Effector memory CD4-positive, alpha-beta T cell (primary cell): ENCODE measurements at regions not wholly inside any gene's neighbourhood (a gene's known extent, or its start where the extent isn't known, plus 50 kb on each side); places are given as distances from the start of the nearest gene placed in this dataset.
"Not testable (repeated sequence)": the region's sequence is repeated elsewhere in the genome, so short reads cannot be mapped to it uniquely, and the experiment has no call there.

Experiments used
- DNase-seq, 3 donors: peaks; one replicate each; pipeline ENCODE4 v3.0.0-alpha.2; 2020
- H3K27ac ChIP-seq: 2 replicates; pipeline ENCODE4 v1.7.0; 2013; ENCODE audit warnings: mild to moderate bottlenecking, low read length, moderate library complexity; ENCODE audit not compliant: insufficient read depth, poor library complexity, severe bottlenecking
- H3K27me3 ChIP-seq: replicated peaks from 2 replicates; pipeline ENCODE4 v1.7.0; 2013; ENCODE audit warnings: mild to moderate bottlenecking, low read length; ENCODE audit not compliant: insufficient read depth, control insufficient read depth, poor library complexity, severe bottlenecking
- H3K36me3 ChIP-seq: 2 replicates; pipeline ENCODE4 v1.7.0; 2013; ENCODE audit warnings: mild to moderate bottlenecking, low read length, moderate library complexity; ENCODE audit not compliant: control insufficient read depth, insufficient read depth
- H3K4me1 ChIP-seq: 2 replicates; pipeline ENCODE4 v1.7.0; 2013; ENCODE audit warnings: low read length, mild to moderate bottlenecking; ENCODE audit not compliant: control insufficient read depth, insufficient read depth, poor library complexity, severe bottlenecking
- H3K4me3 ChIP-seq: 2 replicates; pipeline ENCODE4 v1.7.0; 2013; ENCODE audit warnings: low read length, low read depth, mild to moderate bottlenecking; ENCODE audit not compliant: insufficient read depth, poor library complexity, severe bottlenecking
- H3K9me3 ChIP-seq: 2 replicates; pipeline ENCODE4 v1.7.0; 2013; ENCODE audit warnings: mild to moderate bottlenecking, low read length, moderate library complexity; ENCODE audit not compliant: control insufficient read depth

GRCh38 chr6:22755605-22756004 is 186.2 kb downstream of the HDGFL1 start:
- H3K36me3 ChIP-seq: no peaks in the 10 kb centered on the region
- no peak overlapping the region for H3K4me3 ChIP-seq
- no peaks in the 10 kb centered on the region for H3K9me3 ChIP-seq
- no peaks in the 10 kb centered on the region for H3K27me3 ChIP-seq
- DNase-seq: no peak
- H3K27ac ChIP-seq: no peak overlapping the region
- H3K4me1 ChIP-seq: no peaks in the 10 kb centered on the region

GRCh38 chr6:22756365-22756764 is 187.0 kb downstream of the HDGFL1 start:
- H3K36me3 ChIP-seq: no peaks in the 10 kb centered on the region
- H3K4me1 ChIP-seq: no peaks in the 10 kb centered on the region
- H3K27ac ChIP-seq: no peak overlapping the region
- no peaks in the 10 kb centered on the region for H3K27me3 ChIP-seq
- no peaks in the 10 kb centered on the region for H3K9me3 ChIP-seq
- H3K4me3 ChIP-seq: no peak overlapping the region
- no peak for DNase-seq

- H3K4me1 ChIP-seq: no peaks in the 10 kb centered on the region
- DNase-seq: no peak
- no peaks in the 10 kb centered on the region for H3K9me3 ChIP-seq
- no peak overlapping the region for H3K27ac ChIP-seq
- no peaks in the 10 kb centered on the region for H3K36me3 ChIP-seq
- H3K27me3 ChIP-seq: no peaks in the 10 kb centered on the region
- no peak overlapping the region for H3K4me3 ChIP-seq
These were observed 195.1 kb downstream of the HDGFL1 start for GRCh38 chr6:22764496-22764895.

DNA sequence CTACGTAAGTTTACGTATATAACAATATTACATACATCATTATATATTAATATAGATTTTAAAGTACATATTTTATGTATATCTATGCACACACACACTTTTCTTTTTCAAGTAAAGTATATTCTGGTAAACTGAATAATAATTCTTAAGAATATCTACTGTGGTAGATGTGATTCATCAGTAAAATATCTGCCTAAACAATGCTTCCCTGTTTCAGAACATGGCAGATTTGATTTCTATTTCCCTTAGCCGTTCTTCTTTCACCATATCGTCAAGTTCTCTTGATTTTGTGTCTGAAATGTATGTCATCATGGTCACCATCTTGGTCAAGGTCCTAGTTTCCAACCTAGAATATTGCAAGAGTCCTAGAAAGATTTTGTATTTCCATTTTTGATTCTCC is 195.6 kb downstream of the HDGFL1 start:
- no peaks in the 10 kb centered on the region for H3K27me3 ChIP-seq
- DNase-seq: no peak
- H3K4me1 ChIP-seq: no peaks in the 10 kb centered on the region
- no peaks in the 10 kb centered on the region for H3K9me3 ChIP-seq
- no peaks in the 10 kb centered on the region for H3K36me3 ChIP-seq
- no peak overlapping the region for H3K27ac ChIP-seq
- no peak overlapping the region for H3K4me3 ChIP-seq

DNA sequence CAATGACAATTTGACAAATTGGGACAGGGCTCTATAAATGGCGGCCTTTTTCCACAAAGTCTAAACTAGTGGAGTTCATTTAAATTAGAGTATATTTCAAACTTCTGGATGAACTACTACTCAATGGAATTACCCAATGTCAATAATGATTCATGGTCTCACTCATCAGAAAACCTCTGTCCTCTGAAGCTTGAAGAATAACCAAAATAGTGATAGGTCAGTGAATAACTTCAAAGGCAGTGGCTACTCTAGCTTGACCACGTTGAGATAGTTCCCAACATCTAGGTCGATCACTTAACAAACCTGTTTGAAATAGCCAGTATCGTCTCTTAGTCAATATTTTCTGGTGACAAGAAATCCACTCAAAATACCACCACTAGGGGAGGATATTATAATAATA is 197.6 kb downstream of the HDGFL1 start:
- no peak for DNase-seq
- no peak overlapping the region for H3K4me3 ChIP-seq
- no peaks in the 10 kb centered on the region for H3K27me3 ChIP-seq
- H3K4me1 ChIP-seq: no peaks in the 10 kb centered on the region
- no peak overlapping the region for H3K27ac ChIP-seq
- no peaks in the 10 kb centered on the region for H3K9me3 ChIP-seq
- H3K36me3 ChIP-seq: no peaks in the 10 kb centered on the region

DNA sequence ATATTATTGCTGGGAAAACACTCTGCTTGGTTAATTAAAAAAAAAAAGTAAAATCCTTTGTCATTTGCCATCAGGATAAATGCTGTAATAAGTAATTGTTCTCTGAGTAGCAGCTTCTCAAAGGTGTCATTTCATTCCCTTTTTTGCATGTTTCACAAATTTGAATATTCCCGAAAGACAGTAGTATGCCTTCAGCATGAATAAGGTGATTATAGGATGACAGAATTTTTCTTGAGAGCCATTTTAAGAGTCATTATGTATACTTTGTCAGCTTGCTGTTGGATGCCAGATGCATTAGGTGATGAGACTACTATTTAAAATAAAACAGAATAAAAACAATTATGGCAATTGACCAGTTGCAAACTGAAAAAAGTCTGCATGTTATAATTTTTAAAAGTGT is 200.7 kb downstream of the HDGFL1 start:
- Histone ChIP-seq H3K4me1 (no peaks in the 10 kb centered on the region), H3K27ac (no peak overlapping the region), H3K9me3 (no peaks in the 10 kb centered on the region), H3K36me3 (no peaks in the 10 kb centered on the region), H3K27me3 (no peaks in the 10 kb centered on the region), H3K4me3 (no peak overlapping the region)
- DNase-seq: no peak

DNA sequence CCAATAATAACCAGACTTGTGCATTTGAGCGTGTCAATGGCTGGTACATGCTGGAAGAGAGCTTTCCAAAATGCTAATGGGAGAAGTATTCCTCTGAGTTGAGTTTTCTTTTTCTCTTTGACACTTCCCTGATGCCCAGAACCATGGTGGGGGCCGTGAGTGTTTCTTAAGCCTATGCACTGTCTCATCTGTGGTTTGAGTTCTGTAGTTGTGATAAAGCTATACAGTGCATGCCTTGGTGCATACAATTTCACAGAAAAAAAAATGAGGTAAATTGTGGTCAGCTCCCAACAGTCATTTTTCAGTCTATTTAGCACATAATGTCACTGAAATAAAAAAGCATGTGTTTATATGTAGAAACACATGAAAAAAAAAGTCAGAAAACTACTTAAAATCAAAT is 204.8 kb downstream of the HDGFL1 start:
- H3K4me1 ChIP-seq: no peaks in the 10 kb centered on the region
- no peak overlapping the region for H3K4me3 ChIP-seq
- H3K27me3 ChIP-seq: no peaks in the 10 kb centered on the region
- H3K36me3 ChIP-seq: no peaks in the 10 kb centered on the region
- no peaks in the 10 kb centered on the region for H3K9me3 ChIP-seq
- H3K27ac ChIP-seq: no peak overlapping the region
- DNase-seq: no peak

DNA sequence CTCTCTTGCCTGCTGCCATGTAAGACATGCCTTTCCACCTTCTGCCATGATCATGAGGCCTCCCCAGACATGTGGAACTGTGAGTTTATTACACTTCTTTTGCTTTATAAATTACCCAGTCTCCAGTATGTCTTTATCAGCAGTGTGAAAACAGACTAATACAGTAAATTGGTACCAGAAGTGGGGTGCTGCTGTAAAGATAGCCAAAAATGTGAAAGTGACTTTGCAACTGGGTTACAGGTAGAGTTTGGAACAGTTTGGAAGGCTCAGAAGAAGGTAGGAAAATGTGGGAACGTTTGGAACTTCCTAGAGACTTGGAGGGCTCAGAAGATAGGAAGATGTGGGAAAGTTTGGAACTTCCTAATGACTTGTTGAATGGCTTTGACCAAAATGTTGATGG is 209.1 kb downstream of the HDGFL1 start:
- not testable (repeated sequence) for H3K36me3 ChIP-seq, DNase-seq

DNA sequence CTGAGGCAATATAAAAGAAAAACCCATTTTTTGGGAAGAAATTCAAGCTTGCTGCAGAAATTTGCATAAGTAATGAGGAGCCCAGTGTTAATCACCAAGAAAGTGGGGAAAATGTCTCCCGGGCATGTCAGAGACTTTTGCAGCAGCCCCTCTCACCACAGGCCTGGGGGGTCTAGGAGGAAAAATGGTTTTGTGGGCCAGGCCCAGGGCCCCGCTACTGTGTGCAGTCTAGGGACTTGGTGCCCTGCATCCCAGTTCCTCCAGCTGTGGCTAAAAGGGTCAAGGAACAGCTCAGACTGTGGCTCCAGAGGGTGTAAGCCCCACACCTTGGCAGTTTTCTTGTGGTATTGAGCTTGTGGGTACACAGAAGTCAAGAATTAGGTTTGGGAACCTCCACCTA is 209.7 kb downstream of the HDGFL1 start:
- no peak overlapping the region for H3K27ac ChIP-seq
- no peak overlapping the region for H3K4me3 ChIP-seq
- H3K9me3 ChIP-seq: no peaks in the 10 kb centered on the region
- no peaks in the 10 kb centered on the region for H3K4me1 ChIP-seq
- no peaks in the 10 kb centered on the region for H3K36me3 ChIP-seq
- DNase-seq: no peak
- H3K27me3 ChIP-seq: no peaks in the 10 kb centered on the region

More for the DNA sequence above, 209.1 kb downstream of the HDGFL1 start:
- H3K27me3 ChIP-seq, H3K4me1 ChIP-seq, H3K9me3 ChIP-seq, H3K27ac ChIP-seq, H3K4me3 ChIP-seq: not testable (repeated sequence)

DNA sequence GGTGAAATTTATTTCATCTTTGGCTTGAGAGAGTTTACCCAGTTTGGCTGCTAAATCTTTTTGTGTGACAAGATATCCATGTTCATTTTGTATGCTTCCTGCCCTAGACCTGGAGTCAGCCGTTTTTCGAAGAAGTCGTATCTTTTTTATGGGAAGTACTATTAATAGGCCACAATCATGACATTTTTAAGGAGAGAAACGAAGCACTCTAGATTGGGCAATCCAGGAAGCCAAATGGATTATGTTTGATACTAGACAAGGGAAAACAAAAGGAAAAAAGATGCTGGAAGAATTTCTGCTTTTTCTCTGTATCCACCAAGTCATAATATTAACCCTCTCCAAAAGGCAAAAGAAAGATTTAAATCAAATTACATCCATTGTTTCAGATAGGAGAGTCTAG is 214.6 kb downstream of the HDGFL1 start:
- Histone ChIP-seq H3K4me1 (no peaks in the 10 kb centered on the region), H3K9me3 (no peaks in the 10 kb centered on the region), H3K27me3 (no peaks in the 10 kb centered on the region), H3K36me3 (no peaks in the 10 kb centered on the region), H3K27ac (no peak overlapping the region), H3K4me3 (no peak overlapping the region)
- no peak for DNase-seq
